Lower lobe of right lung (tissue), 2 donors: ENCODE measurements at regions not wholly inside any gene's neighbourhood (a gene's known extent, or its start where the extent isn't known, plus 50 kb on each side); places are given as distances from the start of the nearest gene placed in this dataset.

Source experiments
- ATAC-seq, 2 donors: fragments of 200-7000 bp; cut with Tn5 transposase; one replicate each; pipeline ENCODE4 v1.9.1; 2020 to 2022; ENCODE audit warnings: mild to moderate bottlenecking in 2 of 2, moderate library complexity in 2 of 2
- DNase-seq: peaks from one replicate; pipeline ENCODE4 v3.0.0-alpha.2; 2020
- H3K27ac ChIP-seq: fragments of 200-600 bp; one replicate; pipeline ENCODE4 v1.8.0; 2022
- H3K27me3 ChIP-seq: fragments of 200-600 bp; one replicate; pipeline ENCODE4 v1.8.0; 2022; ENCODE audit warnings: low read depth
- H3K36me3 ChIP-seq: fragments of 200-600 bp; one replicate; pipeline ENCODE4 v1.8.0; 2022; ENCODE audit warnings: mild to moderate bottlenecking
- H3K4me1 ChIP-seq: fragments of 200-600 bp; one replicate; pipeline ENCODE4 v1.8.0; 2022
- H3K4me3 ChIP-seq: fragments of 200-600 bp; one replicate; pipeline ENCODE4 v1.8.0; 2022; ENCODE audit warnings: mild to moderate bottlenecking
- H3K9me3 ChIP-seq: fragments of 200-600 bp; one replicate; pipeline ENCODE4 v1.8.0; 2022
- intact Hi-C: fragments of 100-400 bp; cut with DNase I; formaldehyde crosslinking; loops from one replicate; pipeline ENCODE4 v1.11.0; 2022
- TF ChIP-seq, protein P1 (sequence below): fragments of 200-600 bp; IDR thresholded peaks from one replicate; pipeline ENCODE4 v1.8.0; 2022; ENCODE audit warnings: antibody characterized with exemption, mild to moderate bottlenecking
- donor health status: DM: no; HTN: yes; CAD: no; lungs with severe emphysema.

DNA sequence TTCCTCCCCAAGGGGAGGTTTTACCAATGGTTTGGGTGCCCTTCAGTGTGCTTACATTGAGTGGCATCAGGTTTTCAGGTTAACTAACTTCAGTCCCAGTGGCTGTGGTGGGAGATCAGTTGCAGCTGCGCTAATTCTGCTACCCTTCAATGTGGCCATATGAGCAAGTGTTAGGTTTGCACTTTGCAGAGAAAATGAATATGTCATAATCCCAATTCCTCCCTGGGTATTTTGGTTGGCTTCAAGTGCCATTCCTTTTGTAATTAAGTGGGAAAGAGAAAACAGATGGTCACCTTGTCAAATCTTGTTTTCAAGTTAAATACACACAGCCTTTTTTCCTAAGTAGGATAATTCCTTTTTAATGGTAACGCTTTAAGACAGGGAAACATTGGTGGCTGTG is 236.2 kb downstream of the TLE4 start:
- ATAC-seq (no peak), DNase-seq (no peak)
- TF ChIP-seq, protein P1, sequence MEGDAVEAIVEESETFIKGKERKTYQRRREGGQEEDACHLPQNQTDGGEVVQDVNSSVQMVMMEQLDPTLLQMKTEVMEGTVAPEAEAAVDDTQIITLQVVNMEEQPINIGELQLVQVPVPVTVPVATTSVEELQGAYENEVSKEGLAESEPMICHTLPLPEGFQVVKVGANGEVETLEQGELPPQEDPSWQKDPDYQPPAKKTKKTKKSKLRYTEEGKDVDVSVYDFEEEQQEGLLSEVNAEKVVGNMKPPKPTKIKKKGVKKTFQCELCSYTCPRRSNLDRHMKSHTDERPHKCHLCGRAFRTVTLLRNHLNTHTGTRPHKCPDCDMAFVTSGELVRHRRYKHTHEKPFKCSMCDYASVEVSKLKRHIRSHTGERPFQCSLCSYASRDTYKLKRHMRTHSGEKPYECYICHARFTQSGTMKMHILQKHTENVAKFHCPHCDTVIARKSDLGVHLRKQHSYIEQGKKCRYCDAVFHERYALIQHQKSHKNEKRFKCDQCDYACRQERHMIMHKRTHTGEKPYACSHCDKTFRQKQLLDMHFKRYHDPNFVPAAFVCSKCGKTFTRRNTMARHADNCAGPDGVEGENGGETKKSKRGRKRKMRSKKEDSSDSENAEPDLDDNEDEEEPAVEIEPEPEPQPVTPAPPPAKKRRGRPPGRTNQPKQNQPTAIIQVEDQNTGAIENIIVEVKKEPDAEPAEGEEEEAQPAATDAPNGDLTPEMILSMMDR, result no peak
- no peak overlapping the region for H3K27ac ChIP-seq
- H3K27me3 ChIP-seq, result no peaks in the 10 kb centered on the region
- H3K4me3 ChIP-seq, result no peak overlapping the region
- intact Hi-C loops, result no loop called here
- peaks cover 11% of the 10 kb centered on the region for H3K4me1 ChIP-seq
- no peaks in the 10 kb centered on the region for H3K9me3 ChIP-seq
- no peaks in the 10 kb centered on the region for H3K36me3 ChIP-seq

DNA sequence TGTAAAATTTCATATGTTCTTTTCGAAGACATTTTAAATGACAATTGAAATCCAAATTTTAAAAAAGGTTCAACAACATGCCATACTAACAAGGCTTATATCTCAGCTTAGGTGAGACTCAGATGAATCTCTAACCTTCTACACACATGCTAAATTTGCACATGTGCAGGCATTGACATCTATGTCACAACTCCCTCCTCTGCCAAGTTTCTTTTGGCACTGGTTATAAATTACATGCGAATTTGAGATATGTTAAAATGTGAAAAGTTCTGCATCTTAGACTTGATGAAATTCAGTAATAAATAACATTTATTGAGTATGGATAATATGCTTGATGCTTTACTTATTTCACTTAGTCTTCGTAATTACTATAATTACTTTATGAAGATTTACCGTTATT is 234.3 kb downstream of the TLE4 start:
- Histone ChIP-seq H3K4me3 (no peak overlapping the region), H3K36me3 (no peaks in the 10 kb centered on the region), H3K4me1 (peaks cover 11% of the 10 kb centered on the region), H3K27ac (no peak overlapping the region), H3K27me3 (no peaks in the 10 kb centered on the region), H3K9me3 (no peaks in the 10 kb centered on the region)
- no peak for DNase-seq
- intact Hi-C loops, result no loop called here
- TF ChIP-seq, protein P1, result no peak
- no peak for ATAC-seq

DNA sequence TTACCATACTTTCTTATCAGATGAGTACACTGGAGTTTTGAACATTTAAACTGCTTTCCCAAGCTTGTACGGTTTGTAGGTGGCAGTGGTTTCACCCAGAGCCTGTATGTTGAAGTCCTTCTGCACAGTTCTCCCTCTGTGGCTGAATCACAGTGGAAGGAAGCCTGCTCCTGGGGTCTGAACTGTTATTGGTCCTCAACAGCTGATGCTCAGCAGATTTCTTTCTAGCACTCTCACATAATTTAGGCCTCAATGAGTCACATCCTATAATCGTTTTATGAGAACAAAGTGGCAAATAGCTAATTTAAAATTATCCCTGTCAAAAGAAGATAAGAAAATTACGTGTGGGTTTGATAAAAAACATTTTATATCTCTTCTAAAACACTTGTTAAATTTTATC is 229.7 kb downstream of the TLE4 start:
- ATAC-seq, result no peak
- TF ChIP-seq, protein P1, result no peak
- intact Hi-C loops, result no loop called here

DNA sequence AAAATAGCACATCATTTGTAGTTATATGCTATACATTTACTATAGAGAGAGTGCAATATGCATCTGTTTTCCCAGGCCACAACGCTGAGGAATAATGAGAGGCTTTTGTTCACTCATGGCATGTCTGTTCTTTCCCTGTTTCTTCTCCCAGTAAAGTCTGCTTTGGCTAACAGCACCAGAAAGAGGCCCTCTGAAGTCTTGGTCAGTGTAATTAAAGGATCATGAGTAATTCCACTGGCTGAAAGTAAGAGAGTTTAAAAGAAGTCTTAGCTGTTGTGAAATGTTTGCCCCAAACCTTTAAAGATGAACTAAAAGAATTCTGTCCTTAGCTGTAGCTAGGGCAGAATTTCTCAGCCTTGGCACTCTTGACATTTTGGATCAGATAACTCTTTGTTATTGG is 228.8 kb downstream of the TLE4 start:
- no peaks in the 10 kb centered on the region for H3K27me3 ChIP-seq
- no peak overlapping the region for H3K27ac ChIP-seq
- H3K4me1 ChIP-seq, result peaks cover 14% of the 10 kb centered on the region
- TF ChIP-seq, protein P1, result no peak
- ATAC-seq, result peak in 1 of 2 donors; percentile 28
- DNase-seq, result no peak
- no peaks in the 10 kb centered on the region for H3K36me3 ChIP-seq
- intact Hi-C loops, result no loop called here
- H3K9me3 ChIP-seq, result no peaks in the 10 kb centered on the region
- H3K4me3 ChIP-seq, result no peak overlapping the region

More for the DNA sequence above, 229.7 kb downstream of the TLE4 start:
- Histone ChIP-seq H3K27ac (no peak overlapping the region), H3K9me3 (no peaks in the 10 kb centered on the region), H3K4me3 (no peak overlapping the region), H3K36me3 (no peaks in the 10 kb centered on the region), H3K27me3 (no peaks in the 10 kb centered on the region), H3K4me1 (peaks cover 14% of the 10 kb centered on the region)
- no peak for DNase-seq

DNA sequence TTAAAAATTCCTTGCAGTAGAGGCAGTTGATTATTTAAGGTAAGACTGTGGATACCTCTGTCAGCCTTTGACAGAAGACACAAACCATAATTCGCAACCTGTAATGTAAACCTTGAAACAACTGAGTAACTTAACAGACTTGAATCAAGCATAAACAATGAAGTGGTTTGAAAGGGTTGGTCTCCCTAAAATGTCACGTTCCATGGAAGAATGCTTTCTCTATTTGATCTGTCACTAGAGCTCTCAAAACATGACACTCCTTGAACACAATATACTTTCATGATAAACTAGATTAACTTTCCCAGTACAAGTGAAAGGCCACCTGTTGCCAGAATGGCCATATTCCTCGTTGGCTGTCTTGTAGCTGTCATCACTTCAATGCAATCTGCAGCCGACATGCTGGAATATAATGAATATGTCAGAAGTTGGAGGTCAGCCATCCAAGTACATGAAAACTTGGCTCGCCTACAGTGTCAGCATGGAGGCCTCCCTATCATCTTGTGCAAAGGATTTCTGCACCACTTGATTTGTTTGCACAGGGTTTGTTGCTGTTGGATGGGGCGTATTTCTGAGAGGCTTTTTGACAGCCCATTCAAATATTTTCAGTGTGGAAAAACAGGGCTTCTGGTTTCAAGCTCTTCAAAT is 228.0 kb downstream of the TLE4 start:
- Histone ChIP-seq H3K9me3 (no peaks in the 10 kb centered on the region), H3K36me3 (no peaks in the 10 kb centered on the region), H3K4me3 (no peak overlapping the region), H3K27me3 (no peaks in the 10 kb centered on the region), H3K27ac (no peak overlapping the region), H3K4me1 (peaks cover 14% of the 10 kb centered on the region)
- peak; percentile 92 to 94 for ATAC-seq
- DNase-seq, result peak; percentile 45
- TF ChIP-seq, protein P1, result no peak
- intact Hi-C loops, result no loop called here
